KBM-7 (cell line): ENCODE measurements at regions not wholly inside any gene's neighbourhood (a gene's known extent, or its start where the extent isn't known, plus 50 kb on each side); places are given as distances from the start of the nearest gene placed in this dataset.

Source experiments
- DNase-seq: peaks from one replicate; pipeline ENCODE4 v3.0.0-alpha.2; 2015
- in situ Hi-C: fragments of 300-500 bp; cut with MboI; formaldehyde crosslinking; loops from 2 replicates; pipeline ENCODE4 v1.14.3; 2020; ENCODE audit warnings: low sequenced_read_pairs, low pct_unique_long_range_greater_than_20kb, mixed read lengths

- in situ Hi-C loops, result no loop called here
- DNase-seq, result no peak
Measured at GRCh38 chr1:29444782-29445729, 208.7 kb downstream of the PTPRU start.

- no peak for DNase-seq
- in situ Hi-C loops, result no loop called here
Measured at GRCh38 chr1:29444081-29444715, 207.9 kb downstream of the PTPRU start.

GRCh38 chr1:29441916-29442668 is 205.8 kb downstream of the PTPRU start:
- DNase-seq, result no peak
- in situ Hi-C loops, result no loop called here

GRCh38 chr1:29439615-29440014 is 203.3 kb downstream of the PTPRU start:
- DNase-seq, result no peak
- in situ Hi-C loops, result no loop called here

- no peak for DNase-seq
- in situ Hi-C loops, result no loop called here
Measured at GRCh38 chr1:29438991-29439390, 202.7 kb downstream of the PTPRU start.

- DNase-seq, result no peak
- in situ Hi-C loops, result no loop called here
Measured at GRCh38 chr1:29437946-29438345, 201.6 kb downstream of the PTPRU start.

GRCh38 chr1:29436181-29436785 is 200.0 kb downstream of the PTPRU start:
- in situ Hi-C loops, result no loop called here
- no peak for DNase-seq

- DNase-seq, result no peak
- in situ Hi-C loops, result no loop called here
Measured at GRCh38 chr1:29433830-29434229, 197.5 kb downstream of the PTPRU start.

GRCh38 chr1:29431138-29431537 is 194.8 kb downstream of the PTPRU start:
- no peak for DNase-seq
- in situ Hi-C loops, result no loop called here

- DNase-seq, result no peak
- in situ Hi-C loops, result no loop called here
Measured at GRCh38 chr1:29429656-29430055, 193.3 kb downstream of the PTPRU start.

GRCh38 chr1:29428997-29429396 is 192.7 kb downstream of the PTPRU start:
- DNase-seq, result no peak
- in situ Hi-C loops, result no loop called here

- DNase-seq, result no peak
Measured at GRCh38 chr1:29428280-29428615, 191.9 kb downstream of the PTPRU start.

GRCh38 chr1:29427614-29428279 is 191.4 kb downstream of the PTPRU start:
- DNase-seq, result no peak
- in situ Hi-C loops, result no loop called here

More at GRCh38 chr1:29428280-29428615, 191.9 kb downstream of the PTPRU start:
- in situ Hi-C loops, result no loop called here

- no peak for DNase-seq
- in situ Hi-C loops, result no loop called here
Measured at GRCh38 chr1:29426701-29427279, 190.5 kb downstream of the PTPRU start.

- no peak for DNase-seq
- in situ Hi-C loops, result no loop called here
Measured at GRCh38 chr1:29425631-29426030, 189.3 kb downstream of the PTPRU start.

- no peak for DNase-seq
- in situ Hi-C loops, result no loop called here
Measured at GRCh38 chr1:29424266-29424665, 187.9 kb downstream of the PTPRU start.

- in situ Hi-C loops, result no loop called here
- DNase-seq, result no peak
Measured at GRCh38 chr1:29420202-29420601, 183.9 kb downstream of the PTPRU start.

- no peak for DNase-seq
- in situ Hi-C loops, result no loop called here
Measured at GRCh38 chr1:29417971-29418370, 181.6 kb downstream of the PTPRU start.
